ENCODE measurements at regions not wholly inside any gene's neighbourhood (a gene's known extent, or its start where the extent isn't known, plus 50 kb on each side); places are given as distances from the start of the nearest gene placed in this dataset.

DNA sequence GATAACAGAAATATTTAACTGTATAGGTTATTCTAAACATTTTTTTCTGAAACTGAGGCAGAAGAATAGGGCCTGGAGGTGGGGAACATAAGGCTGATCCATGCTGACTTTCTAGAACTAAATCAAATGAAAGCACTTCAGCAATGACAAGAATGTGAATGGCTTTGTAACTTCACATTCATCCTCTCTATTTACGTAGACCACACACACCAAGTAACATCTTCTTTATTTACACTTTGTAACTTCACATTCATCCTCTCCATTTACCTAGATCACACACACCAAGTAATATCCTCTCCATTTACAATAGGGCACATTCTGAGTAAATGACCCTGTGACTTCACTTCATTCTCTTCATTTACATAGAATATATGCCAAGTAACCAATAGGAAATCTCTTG, 251.8 kb upstream of the CDH9 start:
- TF ChIP-seq, protein P1, sequence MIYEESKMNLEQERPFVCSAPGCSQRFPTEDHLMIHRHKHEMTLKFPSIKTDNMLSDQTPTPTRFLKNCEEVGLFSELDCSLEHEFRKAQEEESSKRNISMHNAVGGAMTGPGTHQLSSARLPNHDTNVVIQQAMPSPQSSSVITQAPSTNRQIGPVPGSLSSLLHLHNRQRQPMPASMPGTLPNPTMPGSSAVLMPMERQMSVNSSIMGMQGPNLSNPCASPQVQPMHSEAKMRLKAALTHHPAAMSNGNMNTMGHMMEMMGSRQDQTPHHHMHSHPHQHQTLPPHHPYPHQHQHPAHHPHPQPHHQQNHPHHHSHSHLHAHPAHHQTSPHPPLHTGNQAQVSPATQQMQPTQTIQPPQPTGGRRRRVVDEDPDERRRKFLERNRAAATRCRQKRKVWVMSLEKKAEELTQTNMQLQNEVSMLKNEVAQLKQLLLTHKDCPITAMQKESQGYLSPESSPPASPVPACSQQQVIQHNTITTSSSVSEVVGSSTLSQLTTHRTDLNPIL (CRISPR knock-in tag; IDR thresholded peaks at IDR 0.05; ENCODE audit: low read depth), result no peak
- TF ChIP-seq, protein P2, sequence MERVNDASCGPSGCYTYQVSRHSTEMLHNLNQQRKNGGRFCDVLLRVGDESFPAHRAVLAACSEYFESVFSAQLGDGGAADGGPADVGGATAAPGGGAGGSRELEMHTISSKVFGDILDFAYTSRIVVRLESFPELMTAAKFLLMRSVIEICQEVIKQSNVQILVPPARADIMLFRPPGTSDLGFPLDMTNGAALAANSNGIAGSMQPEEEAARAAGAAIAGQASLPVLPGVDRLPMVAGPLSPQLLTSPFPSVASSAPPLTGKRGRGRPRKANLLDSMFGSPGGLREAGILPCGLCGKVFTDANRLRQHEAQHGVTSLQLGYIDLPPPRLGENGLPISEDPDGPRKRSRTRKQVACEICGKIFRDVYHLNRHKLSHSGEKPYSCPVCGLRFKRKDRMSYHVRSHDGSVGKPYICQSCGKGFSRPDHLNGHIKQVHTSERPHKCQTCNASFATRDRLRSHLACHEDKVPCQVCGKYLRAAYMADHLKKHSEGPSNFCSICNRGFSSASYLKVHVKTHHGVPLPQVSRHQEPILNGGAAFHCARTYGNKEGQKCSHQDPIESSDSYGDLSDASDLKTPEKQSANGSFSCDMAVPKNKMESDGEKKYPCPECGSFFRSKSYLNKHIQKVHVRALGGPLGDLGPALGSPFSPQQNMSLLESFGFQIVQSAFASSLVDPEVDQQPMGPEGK (CRISPR knock-in tag; IDR thresholded peaks at IDR 0.05; ENCODE audit: borderline replicate concordance), result no peak
- TF ChIP-seq TOX (CRISPR knock-in tag; IDR thresholded peaks at IDR 0.05; ENCODE audit: borderline replicate concordance) (no peak), ZFP3 (CRISPR knock-in tag; IDR thresholded peaks at IDR 0.05) (no peak), RARB (CRISPR knock-in tag; IDR thresholded peaks at IDR 0.05) (no peak), ZNF70 (CRISPR knock-in tag; IDR thresholded peaks at IDR 0.05) (no peak), BACH2 (CRISPR knock-in tag; IDR thresholded peaks at IDR 0.05; ENCODE audit: borderline replicate concordance) (no peak)
- TF ChIP-seq, protein P3, sequence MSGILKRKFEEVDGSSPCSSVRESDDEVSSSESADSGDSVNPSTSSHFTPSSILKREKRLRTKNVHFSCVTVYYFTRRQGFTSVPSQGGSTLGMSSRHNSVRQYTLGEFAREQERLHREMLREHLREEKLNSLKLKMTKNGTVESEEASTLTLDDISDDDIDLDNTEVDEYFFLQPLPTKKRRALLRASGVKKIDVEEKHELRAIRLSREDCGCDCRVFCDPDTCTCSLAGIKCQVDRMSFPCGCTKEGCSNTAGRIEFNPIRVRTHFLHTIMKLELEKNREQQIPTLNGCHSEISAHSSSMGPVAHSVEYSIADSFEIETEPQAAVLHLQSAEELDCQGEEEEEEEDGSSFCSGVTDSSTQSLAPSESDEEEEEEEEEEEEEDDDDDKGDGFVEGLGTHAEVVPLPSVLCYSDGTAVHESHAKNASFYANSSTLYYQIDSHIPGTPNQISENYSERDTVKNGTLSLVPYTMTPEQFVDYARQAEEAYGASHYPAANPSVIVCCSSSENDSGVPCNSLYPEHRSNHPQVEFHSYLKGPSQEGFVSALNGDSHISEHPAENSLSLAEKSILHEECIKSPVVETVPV (CRISPR knock-in tag; IDR thresholded peaks at IDR 0.05), result no peak

All from SK-N-SH treated with all-trans-retinoic acid at 6 μM for 48 hours (cell line).